ENCODE measurements at regions not wholly inside any gene's neighbourhood (a gene's known extent, or its start where the extent isn't known, plus 50 kb on each side); places are given as distances from the start of the nearest gene placed in this dataset.

DNA sequence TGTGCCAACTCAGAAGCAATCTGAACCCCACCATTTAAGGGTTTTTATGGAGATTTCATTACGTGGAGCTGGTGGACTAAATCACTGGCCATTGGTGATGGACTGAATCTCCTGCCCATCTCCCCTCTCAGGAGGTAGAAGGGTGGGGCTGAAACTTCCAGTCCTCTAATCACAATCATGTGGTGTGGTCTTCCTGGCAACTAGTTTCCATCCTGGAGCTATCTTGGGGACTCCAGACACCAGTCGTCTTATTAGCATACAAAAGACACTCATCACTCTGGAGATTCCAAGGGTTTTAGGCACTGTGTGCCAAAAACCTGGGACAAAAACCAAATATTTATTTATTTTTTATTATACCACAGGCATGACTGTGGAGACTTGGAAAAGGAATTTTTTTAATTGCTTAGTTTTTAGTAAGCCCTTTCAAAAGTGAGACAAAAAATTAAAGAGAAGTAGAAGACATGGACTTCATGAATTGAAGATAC lies 203.6 kb downstream of the WNT5A start:
- Histone ChIP-seq H3K4me3 (no peak overlapping the region), H3K4me1 (replicated peaks in 1 of 2; ENCODE audit: control insufficient read depth in 2 of 2, insufficient read depth in 2 of 2, low read length in 2 of 2) (no peaks in the 10 kb centered on the region), H2AFZ (ENCODE audit: low read depth, low read length) (no peak overlapping the region), H3K36me3 (ENCODE audit: control insufficient read depth, insufficient read depth, low read length) (no peaks in the 10 kb centered on the region), H3K9me1 (ENCODE audit: control insufficient read depth, insufficient read depth, low read length) (no peaks in the 10 kb centered on the region), H3K4me2 (ENCODE audit: insufficient read depth, low read length) (no peak overlapping the region), H3K27me3 (ENCODE audit: control insufficient read depth in 2 of 2, insufficient read depth in 2 of 2, low read length in 2 of 2) (no peaks in the 10 kb centered on the region), H4K20me1 (replicated peaks; ENCODE audit: control insufficient read depth, insufficient read depth, low read length) (no peaks in the 10 kb centered on the region), H3K9ac (ENCODE audit: insufficient read depth in 1 of 2, low read depth in 2 of 2, low read length in 2 of 2) (no peak overlapping the region), H3K79me2 (ENCODE audit: control insufficient read depth, insufficient read depth, low read length) (no peaks in the 10 kb centered on the region), H3K9me3 (replicated peaks; ENCODE audit: control insufficient read depth, insufficient read depth, low read depth, low read length) (no peaks in the 10 kb centered on the region), H3K27ac (ENCODE audit: extremely low read depth, low read depth, low read length) (no peak overlapping the region)
- WGBS (ENCODE audit: insufficient coverage, low coverage, missing lambda C conversion rate) = 0% methylated on average over 2 of the region's 2 CpGs
- DNase-seq (ENCODE audit: extremely low read depth in 1 of 4, low spot score in 3 of 4) (no peak), ATAC-seq (no peak), FAIRE-seq (no peak)
- TF ChIP-seq, protein P1, sequence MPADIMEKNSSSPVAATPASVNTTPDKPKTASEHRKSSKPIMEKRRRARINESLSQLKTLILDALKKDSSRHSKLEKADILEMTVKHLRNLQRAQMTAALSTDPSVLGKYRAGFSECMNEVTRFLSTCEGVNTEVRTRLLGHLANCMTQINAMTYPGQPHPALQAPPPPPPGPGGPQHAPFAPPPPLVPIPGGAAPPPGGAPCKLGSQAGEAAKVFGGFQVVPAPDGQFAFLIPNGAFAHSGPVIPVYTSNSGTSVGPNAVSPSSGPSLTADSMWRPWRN (IDR thresholded peaks at IDR 0.05; ENCODE audit: low read depth) = no peak
- TF ChIP-seq PHB2 (IDR thresholded peaks at IDR 0.05; ENCODE audit: low read depth) (no peak), MYBL2 (IDR thresholded peaks at IDR 0.05; ENCODE audit: low read depth) (no peak), MYBL2 (CRISPR knock-in tag; IDR thresholded peaks at IDR 0.05; ENCODE audit: borderline replicate concordance) (no peak), HDAC6 (IDR thresholded peaks at IDR 0.05; ENCODE audit: low read depth, low read length) (no peak), CBX5 (IDR thresholded peaks at IDR 0.05; ENCODE audit: borderline replicate concordance, low read depth) (no peak)
- POLR2A ChIA-PET = no interaction called here
- in situ Hi-C loops (cut with MboI) (no loop called here), intact Hi-C loops (cut with micrococcal nuclease) (no loop called here)
- no TSS peak for BruUV-seq (replicated peaks)
- CTCF ChIA-PET (ENCODE audit: low intra/inter-chr PET ratio) = no interaction called here

DNA sequence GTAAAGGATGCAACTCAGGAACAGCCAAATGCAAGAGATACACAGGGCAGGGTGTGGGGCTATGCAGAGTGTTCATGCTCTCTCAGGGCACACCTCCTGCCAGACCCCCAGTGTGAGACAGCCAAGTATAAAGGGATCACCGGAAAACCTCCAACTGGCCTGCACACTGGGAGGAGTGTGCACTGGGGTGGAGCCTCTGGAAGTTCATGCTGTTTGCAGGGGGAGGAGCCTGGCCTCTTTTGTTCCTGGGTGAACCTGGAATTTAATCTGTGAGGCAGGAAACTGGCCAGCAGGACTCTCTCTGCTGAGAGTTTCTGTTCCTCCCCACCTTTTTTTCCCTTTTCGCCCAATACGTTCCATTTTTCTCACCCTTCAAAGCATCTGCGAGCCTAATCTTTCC lies 204.1 kb downstream of the WNT5A start:
- in situ Hi-C loops (cut with MboI) = no loop called here
- no peak overlapping the region for H2AFZ ChIP-seq (ENCODE audit: low read depth, low read length)
- no peaks in the 10 kb centered on the region for H4K20me1 ChIP-seq (replicated peaks; ENCODE audit: control insufficient read depth, insufficient read depth, low read length)
- FAIRE-seq = no peak
- no peaks in the 10 kb centered on the region for H3K4me1 ChIP-seq (replicated peaks in 1 of 2; ENCODE audit: control insufficient read depth in 2 of 2, insufficient read depth in 2 of 2, low read length in 2 of 2)
- intact Hi-C loops (cut with micrococcal nuclease) = no loop called here
- ATAC-seq = no peak
- no peaks in the 10 kb centered on the region for H3K9me3 ChIP-seq (replicated peaks; ENCODE audit: control insufficient read depth, insufficient read depth, low read depth, low read length)
- H3K9ac ChIP-seq (ENCODE audit: insufficient read depth in 1 of 2, low read depth in 2 of 2, low read length in 2 of 2) = no peak overlapping the region
- DNase-seq (ENCODE audit: extremely low read depth in 1 of 4, low spot score in 3 of 4) = no peak
- BruUV-seq (replicated peaks) = no TSS peak
- no peaks in the 10 kb centered on the region for H3K27me3 ChIP-seq (ENCODE audit: control insufficient read depth in 2 of 2, insufficient read depth in 2 of 2, low read length in 2 of 2)
- no peaks in the 10 kb centered on the region for H3K79me2 ChIP-seq (ENCODE audit: control insufficient read depth, insufficient read depth, low read length)
- no peak overlapping the region for H3K4me2 ChIP-seq (ENCODE audit: insufficient read depth, low read length)
- ChIA-PET CTCF (ENCODE audit: low intra/inter-chr PET ratio) (no interaction called here), POLR2A (no interaction called here)
- WGBS (ENCODE audit: insufficient coverage, low coverage, missing lambda C conversion rate) = 0% methylated on average over 3 of the region's 4 CpGs
- no peak overlapping the region for H3K27ac ChIP-seq (ENCODE audit: extremely low read depth, low read depth, low read length)
- no peaks in the 10 kb centered on the region for H3K9me1 ChIP-seq (ENCODE audit: control insufficient read depth, insufficient read depth, low read length)
- H3K36me3 ChIP-seq (ENCODE audit: control insufficient read depth, insufficient read depth, low read length) = no peaks in the 10 kb centered on the region
- no peak overlapping the region for H3K4me3 ChIP-seq
- TF ChIP-seq DPF2 (IDR thresholded peaks at IDR 0.05) (no peak), C11orf30 (IDR thresholded peaks at IDR 0.05; ENCODE audit: low read depth) (no peak), ELF2 (CRISPR knock-in tag; IDR thresholded peaks at IDR 0.05) (no peak), KDM2B (CRISPR knock-in tag; IDR thresholded peaks at IDR 0.05) (no peak), NR2C2 (CRISPR knock-in tag; IDR thresholded peaks at IDR 0.05) (no peak), NR2C2 (tag; IDR thresholded peaks at IDR 0.05) (no peak), FUS (optimal IDR thresholded peaks at IDR 0.05; ENCODE audit: low read depth, low read length) (no peak)
- TF ChIP-seq, protein P2, sequence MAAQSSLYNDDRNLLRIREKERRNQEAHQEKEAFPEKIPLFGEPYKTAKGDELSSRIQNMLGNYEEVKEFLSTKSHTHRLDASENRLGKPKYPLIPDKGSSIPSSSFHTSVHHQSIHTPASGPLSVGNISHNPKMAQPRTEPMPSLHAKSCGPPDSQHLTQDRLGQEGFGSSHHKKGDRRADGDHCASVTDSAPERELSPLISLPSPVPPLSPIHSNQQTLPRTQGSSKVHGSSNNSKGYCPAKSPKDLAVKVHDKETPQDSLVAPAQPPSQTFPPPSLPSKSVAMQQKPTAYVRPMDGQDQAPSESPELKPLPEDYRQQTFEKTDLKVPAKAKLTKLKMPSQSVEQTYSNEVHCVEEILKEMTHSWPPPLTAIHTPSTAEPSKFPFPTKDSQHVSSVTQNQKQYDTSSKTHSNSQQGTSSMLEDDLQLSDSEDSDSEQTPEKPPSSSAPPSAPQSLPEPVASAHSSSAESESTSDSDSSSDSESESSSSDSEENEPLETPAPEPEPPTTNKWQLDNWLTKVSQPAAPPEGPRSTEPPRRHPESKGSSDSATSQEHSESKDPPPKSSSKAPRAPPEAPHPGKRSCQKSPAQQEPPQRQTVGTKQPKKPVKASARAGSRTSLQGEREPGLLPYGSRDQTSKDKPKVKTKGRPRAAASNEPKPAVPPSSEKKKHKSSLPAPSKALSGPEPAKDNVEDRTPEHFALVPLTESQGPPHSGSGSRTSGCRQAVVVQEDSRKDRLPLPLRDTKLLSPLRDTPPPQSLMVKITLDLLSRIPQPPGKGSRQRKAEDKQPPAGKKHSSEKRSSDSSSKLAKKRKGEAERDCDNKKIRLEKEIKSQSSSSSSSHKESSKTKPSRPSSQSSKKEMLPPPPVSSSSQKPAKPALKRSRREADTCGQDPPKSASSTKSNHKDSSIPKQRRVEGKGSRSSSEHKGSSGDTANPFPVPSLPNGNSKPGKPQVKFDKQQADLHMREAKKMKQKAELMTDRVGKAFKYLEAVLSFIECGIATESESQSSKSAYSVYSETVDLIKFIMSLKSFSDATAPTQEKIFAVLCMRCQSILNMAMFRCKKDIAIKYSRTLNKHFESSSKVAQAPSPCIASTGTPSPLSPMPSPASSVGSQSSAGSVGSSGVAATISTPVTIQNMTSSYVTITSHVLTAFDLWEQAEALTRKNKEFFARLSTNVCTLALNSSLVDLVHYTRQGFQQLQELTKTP (IDR thresholded peaks at IDR 0.05; ENCODE audit: low read depth in 1 of 2, partially characterized antibody in 2 of 2) = no peak
